Upper lobe of left lung (tissue), 4 donors: ENCODE measurements at regions not wholly inside any gene's neighbourhood (a gene's known extent, or its start where the extent isn't known, plus 50 kb on each side); places are given as distances from the start of the nearest gene placed in this dataset.

Source experiments
- POLR2A ChIP-seq, 4 donors: fragments of 450-650 bp; IDR thresholded peaks; one replicate each; pipeline ENCODE4 v1.5.1; 2016 to 2017; ENCODE audit warnings: antibody characterized with exemption in 4 of 4, mild to moderate bottlenecking in 2 of 4
- POLR2AphosphoS5 ChIP-seq, 2 donors: sonication (generic); formaldehyde crosslinking; IDR thresholded peaks; one replicate each; pipeline ENCODE4 v1.5.1; 2017; ENCODE audit warnings: antibody characterized with exemption in 2 of 2
- TF ChIP-seq, protein P1 (sequence below), 6 experiments: fragments of 450-650 bp in 4 of 6; fragments of 200-600 bp in 2 of 6; sonication (generic) in 2 of 6; IDR thresholded peaks; one replicate each; pipeline ENCODE4 v1.5.1; 2016 to 2019; ENCODE audit warnings: antibody characterized with exemption in 6 of 6

DNA sequence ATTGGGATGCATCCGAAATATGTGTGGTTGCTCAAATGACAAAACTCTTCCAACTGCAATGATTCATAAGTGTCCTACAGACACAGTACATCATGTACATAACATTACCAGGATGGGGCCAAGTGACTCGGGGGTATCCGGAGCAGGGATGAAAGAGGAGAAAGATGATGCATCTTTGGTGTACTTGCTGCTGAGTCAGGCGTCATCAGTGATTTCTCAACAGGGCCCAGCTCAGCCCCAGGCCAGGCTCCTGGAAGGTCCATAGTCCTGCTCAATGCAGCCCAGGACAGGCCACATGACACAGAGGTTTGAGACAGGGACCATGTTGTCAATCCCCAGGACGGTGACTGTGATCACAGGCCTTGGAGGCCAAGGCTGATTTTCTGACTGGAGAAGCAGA lies 59.3 kb downstream of the GGTLC2 start:
- TF ChIP-seq POLR2AphosphoS5 (IDR thresholded peaks at IDR 0.05) (no peak), POLR2A (IDR thresholded peaks at IDR 0.05) (no peak)
- TF ChIP-seq, protein P1, sequence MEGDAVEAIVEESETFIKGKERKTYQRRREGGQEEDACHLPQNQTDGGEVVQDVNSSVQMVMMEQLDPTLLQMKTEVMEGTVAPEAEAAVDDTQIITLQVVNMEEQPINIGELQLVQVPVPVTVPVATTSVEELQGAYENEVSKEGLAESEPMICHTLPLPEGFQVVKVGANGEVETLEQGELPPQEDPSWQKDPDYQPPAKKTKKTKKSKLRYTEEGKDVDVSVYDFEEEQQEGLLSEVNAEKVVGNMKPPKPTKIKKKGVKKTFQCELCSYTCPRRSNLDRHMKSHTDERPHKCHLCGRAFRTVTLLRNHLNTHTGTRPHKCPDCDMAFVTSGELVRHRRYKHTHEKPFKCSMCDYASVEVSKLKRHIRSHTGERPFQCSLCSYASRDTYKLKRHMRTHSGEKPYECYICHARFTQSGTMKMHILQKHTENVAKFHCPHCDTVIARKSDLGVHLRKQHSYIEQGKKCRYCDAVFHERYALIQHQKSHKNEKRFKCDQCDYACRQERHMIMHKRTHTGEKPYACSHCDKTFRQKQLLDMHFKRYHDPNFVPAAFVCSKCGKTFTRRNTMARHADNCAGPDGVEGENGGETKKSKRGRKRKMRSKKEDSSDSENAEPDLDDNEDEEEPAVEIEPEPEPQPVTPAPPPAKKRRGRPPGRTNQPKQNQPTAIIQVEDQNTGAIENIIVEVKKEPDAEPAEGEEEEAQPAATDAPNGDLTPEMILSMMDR (IDR thresholded peaks at IDR 0.05), result no peak
